Suppressor macrophage (primary cell): ENCODE measurements at regions not wholly inside any gene's neighbourhood (a gene's known extent, or its start where the extent isn't known, plus 50 kb on each side); places are given as distances from the start of the nearest gene placed in this dataset.
"Not testable (repeated sequence)": the region's sequence is repeated elsewhere in the genome, so short reads cannot be mapped to it uniquely, and the experiment has no call there.

Source experiments
- DNase-seq, 4 experiments: peaks; one replicate each; pipeline ENCODE4 v3.0.0-alpha.2; 2020 to 2022

DNA sequence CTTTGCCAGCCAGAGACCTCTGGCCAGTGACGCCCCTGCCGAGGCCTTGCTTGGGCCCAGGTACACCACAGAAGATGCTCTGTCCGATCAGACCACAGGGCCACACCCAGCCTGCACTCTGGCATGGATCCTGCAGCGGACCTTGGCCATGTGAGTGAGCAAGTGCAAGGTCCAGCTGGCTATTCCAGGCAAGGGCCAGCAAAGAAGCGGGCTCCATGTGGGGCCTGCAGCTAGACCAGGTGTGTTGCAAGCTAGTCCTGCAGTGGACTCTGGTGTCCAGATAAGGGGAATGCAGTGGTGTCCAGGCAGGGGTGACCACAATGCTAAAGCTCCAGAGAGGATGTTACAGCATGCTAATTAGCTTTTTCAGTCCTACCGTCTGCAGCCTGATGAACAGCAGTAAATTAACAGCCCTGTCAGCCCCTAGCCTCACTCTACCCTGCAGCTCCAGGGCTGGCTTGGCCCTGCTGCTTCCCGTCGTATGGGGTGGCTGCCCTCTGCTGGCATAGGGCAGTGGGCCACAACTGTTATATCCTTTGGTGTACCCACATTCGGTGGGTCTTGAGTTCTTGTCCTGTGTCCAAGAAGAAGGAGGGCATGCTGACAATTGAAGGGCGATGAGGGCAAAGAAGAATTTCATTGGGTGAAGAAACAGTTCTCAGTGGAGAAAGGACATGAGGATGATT, 284.5 kb upstream of the POU5F2 start:
- no peak for DNase-seq

DNA sequence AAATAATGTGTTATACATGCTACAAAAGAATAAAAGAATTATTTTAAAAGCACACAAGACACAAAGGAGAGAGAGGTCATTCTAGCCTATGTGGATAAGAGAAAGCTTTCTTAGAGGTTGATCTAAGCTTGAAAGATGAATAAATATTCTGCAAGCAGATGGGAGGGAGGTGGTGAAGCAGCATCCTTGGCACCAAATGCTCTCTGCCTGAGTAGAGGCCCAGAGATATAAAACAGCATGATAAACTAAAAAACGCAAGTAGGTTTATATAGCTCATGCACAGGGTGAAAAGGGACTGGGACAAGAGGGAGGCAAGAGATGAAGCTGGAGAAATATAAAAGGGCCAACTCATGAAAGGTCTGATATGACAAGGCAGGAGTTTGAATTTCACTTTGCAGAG, 283.2 kb upstream of the POU5F2 start:
- no peak for DNase-seq

DNA sequence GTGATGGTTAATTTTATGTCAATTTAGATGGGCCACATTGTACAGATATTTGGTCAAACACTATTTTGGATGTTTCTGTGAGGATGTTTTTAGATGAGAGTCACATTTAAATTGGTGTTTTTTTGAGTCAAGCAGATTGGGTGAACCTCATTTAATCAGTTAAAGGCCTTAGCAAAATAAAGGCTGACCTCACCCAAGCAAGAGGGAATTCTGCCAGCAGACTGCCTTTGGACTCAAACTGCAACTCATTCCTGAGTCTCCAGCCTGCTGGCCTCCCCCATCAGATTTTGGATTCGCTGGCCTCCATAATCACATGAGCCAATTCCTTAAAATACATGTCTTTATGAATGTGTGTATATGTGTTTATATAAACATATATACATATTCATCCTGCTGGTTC, 282.7 kb upstream of the POU5F2 start:
- DNase-seq: no peak

DNA sequence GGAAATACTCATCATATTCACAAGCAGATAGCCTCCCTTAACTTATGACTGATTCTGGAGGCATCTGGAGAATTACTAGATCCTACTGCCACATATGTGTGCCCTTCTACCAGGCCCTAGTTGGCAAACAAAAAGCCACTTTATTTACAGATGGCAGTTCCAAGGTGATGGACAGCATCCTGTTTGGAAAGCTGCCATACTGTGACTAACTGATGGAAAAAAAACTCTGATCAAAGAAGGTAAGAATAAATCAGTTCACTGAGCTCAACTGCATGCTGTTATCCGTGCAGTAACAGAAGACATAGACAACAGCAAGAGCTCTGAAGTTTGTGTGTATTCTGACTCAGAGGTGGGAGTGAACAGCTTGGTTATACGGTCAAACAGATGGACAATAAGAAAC, 279.8 kb upstream of the POU5F2 start:
- DNase-seq: no peak

DNA sequence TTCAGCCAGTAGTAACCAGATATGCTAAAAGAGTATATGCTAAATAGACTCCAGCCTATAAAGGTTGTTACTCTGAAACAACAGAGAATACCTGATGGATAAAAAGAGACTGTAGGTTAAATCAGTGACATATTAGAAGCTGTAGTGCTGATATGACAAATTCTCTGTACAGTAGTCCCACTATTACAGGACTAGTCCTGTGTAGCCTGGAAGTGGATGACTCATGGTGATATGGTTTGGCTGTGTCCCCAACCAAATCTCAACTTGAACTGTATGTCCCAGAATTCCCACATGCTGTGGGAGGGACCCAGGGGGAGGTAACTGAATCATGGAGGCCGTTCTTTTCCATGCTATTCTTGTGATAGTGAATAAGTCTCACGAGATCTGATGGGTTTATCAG, 276.2 kb upstream of the POU5F2 start:
- no peak for DNase-seq

DNA sequence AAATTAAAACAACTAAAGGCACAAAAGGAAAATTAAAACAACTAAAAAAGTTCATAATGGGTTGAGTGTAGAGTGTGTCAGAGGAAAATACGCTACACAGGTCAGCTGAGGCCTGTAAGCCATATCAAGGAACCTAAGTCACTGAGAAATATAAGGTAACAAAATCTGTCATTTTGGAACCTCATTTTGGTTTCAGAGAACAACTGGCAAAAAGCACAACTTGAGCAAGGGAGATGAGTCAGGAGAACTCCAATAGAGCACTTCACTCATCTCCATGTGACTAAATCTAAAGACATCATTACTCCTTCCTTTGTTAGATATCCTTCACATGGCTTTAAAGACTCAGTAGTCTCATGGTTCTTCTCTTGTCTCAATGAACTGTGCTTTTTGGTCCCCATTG, 269.4 kb upstream of the POU5F2 start:
- DNase-seq: peak in 2 of 4 experiments; percentile 14 to 24

DNA sequence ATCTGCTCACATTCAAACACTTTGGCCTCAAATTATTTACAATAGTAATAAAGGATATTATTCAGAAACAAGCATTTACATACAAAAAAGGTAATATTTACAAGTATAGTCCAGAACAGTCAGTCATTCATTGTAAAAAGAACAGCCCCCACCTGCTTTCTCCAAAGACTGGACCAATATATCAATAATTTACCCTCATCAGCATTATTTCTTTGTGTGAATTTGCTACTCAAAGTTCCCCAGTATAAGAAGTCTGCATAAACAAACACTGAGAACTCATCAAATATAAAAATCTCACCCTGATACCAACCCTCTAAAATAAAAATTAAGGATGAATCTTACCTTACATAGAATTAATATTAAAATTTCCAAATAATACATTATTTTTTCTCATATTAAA, 267.8 kb upstream of the POU5F2 start:
- DNase-seq: no peak

DNA sequence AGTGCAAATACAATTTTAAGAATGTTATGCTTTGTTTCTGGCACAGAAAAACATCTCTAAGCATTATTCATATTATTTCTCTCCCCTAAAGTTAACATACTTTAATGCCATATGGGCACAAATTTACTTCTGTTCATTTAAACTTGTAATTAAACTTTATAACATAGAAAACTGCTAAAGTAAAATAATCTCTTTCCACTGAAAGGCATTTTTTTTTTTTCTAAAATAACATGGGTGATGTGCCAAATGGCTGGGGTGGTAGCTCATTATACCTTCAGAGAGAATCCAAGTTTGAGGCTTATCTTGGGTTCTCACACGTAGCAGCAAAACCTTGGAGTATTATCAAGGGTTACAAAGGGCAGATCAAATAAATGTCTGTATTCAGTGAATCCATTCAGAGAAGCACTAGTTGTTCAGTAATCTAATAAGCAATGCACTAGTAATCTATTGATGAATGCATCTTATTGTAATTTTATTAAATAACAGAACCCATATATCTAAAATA, 257.6 kb upstream of the POU5F2 start:
- no peak for DNase-seq

DNA sequence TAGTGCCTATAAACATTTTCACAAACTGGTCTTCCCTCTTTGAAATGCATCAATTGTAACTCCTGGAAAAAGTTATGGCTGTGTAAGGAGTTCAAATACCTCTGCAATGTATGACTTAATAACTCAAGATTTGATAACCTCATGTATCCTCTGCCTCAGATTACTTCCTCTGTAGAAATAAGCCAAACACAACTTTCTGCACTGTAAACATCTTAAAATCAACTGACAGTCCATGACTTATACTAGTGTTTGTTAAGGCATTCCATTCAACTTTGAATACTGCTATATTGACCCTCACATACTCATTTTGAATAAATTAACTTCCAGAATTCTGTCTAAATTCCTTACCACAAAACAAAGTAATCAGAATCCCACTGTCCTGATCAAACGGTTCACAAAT, 256.2 kb upstream of the POU5F2 start:
- peak in 1 of 4 experiments; percentile 2 for DNase-seq

DNA sequence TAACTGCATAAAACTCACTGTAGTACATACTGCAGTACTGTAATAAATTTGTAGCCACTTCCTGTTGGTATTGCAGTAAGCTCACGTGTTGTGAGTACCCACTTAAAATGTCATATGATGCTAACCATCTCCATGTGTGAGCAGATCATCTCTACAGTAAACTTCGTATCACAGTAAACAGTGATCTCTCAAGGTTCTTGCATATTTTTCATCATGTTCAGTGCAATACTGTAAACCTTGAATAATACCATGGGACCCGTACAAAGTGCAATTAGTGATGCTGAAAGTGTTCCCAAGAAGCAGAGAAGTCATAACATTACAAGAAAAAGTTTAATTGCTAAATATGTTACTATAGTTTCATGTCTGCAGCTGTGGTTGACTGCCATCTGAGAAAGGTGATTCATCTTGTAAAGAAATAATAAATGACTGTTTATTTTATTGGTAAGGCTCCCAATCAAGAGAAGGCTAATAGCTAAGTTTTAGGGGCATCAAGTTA, 253.8 kb upstream of the POU5F2 start:
- DNase-seq: peak in 3 of 4 experiments; percentile 0 to 47 (median 42)

DNA sequence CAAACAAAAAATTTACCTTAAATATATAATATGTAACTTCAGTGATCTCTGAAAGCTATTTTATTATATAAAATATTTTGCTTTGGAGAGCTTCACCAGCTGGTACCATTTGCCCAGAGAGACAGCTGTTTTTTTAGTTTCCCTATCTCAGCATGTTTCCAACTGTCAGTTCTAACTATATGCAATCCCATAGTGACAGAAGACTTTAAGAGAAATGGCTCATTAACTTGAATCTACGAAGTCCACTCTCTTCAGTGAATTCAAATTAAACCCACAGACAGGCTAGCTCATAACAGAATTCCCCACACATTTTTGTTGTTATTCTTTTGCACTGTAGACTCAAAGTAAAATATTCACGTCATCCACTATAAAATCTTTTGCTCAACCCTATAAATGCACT, 251.8 kb upstream of the POU5F2 start:
- no peak for DNase-seq

DNA sequence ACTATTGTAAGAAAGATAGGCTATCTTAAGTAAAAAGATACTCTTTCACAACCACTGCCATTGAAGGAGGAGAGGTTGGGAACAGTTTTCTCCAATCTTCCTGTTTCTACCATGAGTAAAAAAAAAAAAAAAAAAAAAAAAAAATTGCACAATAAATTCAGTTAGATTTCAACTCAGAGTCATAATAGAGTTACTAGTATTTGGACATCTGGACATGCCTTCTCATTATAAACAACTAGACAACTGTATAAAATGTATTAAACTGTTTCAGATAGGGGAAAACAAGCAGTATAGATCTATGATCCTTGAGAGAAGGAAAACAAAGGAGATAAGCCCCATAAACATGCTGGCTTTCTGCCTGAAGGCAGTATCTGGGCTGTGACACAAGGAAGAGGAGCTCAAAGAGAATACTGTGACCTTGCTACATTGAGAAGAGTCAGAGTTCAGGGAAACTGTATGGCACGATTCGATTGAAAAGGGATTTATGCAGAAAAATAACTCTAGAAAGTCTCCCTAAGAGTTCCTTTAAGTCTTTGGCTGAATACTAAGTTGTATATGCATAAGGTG, 249.2 kb upstream of the POU5F2 start:
- DNase-seq: peak in 3 of 4 experiments; percentile 3 to 30 (median 18)

DNA sequence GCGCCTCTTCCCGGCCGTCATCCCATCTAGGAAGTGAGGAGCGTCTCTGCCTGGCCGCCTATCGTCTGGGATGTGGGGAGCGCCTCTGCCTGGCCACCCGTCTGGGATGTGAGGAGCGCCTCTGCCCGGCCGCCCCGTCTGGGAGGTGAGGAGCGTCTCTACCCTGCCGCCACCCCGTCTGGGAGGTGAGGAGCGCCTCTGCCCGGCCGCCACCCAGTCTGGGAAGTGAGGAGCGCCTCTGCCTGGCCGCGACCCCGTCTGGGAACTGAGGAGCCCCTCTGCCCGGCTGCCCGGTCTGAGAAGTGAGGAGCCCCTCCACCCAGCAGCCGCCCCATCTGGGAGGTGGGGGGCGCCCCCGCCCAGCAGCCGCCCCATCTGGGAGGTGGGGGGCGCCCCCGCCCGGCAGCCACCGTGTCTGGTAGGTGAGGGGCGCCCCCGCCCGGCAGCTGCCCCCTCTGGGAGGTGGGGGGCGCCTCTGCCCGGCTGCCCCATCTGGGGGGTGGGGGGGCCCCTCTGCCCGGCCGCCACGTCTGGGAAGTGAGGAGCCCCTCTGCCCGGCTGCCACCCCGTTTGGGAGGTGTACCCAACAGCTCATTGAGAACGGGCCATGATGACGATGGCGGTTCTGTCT, 244.7 kb upstream of the POU5F2 start:
- DNase-seq: not testable (repeated sequence)

DNA sequence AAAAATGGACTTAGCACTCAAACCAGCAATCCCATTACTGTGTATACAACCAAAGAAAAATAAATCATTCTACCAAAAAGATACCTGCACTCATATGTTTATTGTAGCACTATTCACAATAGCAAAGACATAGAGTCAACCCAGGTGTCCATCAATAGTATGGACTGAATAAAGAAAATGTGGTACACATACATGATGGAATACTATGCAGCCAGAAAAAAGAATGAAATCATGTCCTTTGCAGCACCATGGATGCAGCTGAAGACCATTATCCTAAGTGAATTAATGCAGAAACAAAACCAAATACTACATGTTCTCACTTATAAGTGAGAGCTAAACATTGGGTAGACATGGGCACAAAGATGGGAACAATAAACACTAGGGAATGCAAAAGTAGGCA, 236.8 kb upstream of the POU5F2 start:
- no peak for DNase-seq

DNA sequence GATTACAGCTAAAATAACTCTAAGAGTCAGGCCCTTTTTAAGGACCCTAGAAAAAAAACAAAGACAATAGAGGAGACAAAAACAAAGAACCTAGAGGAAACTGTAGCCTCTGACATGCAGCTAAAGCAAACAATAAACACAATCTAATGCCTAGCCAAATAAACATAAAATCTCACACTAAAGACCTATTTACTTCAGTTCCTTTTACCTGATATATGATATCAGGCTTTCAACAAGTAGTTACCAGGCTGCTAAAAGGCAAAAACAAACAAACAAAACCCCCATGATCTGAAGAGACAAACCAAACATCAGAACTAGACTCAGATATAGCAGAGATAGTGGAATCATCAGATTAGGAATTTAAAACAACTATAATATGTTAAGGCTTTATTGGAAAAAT, 226.5 kb upstream of the POU5F2 start:
- no peak for DNase-seq

DNA sequence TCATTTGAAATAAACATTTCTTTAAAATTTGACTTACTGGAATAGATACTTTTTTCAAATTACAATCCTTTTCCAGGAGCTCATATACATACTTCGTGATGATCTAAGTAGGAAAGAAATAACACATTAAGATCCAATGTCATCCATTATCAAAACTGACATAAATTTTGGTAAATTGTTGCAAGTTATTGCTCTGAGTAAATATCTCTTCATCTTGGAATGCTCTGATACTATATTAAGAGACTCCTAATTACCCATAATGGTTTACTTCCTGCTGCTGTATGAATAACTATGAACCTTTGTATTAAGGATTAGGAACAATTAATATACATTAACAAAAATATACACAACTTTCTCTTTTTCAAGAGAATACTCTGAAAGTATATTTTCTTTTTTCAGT, 223.0 kb upstream of the POU5F2 start:
- no peak for DNase-seq

DNA sequence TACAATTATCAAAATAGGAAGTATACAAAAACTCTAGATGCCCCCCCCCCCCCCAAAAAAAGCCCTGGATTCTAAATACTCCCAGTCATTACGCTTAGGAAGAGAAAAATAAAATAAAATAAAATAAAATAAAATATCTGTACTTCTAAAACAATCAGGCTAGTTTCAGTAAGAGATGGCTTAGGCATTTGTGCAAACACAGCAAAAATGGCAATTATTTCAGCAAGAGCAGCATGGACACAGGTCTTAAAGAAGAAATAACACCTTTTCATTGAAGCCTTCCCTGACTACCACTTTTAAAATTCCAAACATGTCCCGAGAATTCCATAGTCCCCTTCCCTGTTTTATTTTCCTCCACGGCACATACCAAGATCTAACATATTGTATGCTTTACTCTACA, 218.6 kb upstream of the POU5F2 start:
- DNase-seq: no peak

DNA sequence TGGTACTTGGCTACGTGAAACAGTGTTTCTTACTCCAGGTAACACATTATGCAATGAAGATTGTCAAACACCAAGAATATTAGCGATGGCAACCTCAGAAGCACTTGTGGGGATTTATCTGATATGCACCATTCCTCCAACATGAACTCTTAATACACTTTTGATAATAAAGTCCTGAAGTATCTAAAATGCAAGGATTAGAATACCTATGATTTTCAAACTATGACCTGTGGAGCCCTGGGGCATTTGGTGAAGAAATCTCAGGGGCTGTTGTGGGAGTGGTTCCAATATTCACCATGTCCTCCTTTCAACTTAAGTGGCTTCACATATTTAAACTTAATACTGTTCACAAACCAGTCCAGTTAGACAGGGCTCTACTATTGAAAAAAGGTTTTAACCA, 214.6 kb upstream of the POU5F2 start:
- DNase-seq: no peak

DNA sequence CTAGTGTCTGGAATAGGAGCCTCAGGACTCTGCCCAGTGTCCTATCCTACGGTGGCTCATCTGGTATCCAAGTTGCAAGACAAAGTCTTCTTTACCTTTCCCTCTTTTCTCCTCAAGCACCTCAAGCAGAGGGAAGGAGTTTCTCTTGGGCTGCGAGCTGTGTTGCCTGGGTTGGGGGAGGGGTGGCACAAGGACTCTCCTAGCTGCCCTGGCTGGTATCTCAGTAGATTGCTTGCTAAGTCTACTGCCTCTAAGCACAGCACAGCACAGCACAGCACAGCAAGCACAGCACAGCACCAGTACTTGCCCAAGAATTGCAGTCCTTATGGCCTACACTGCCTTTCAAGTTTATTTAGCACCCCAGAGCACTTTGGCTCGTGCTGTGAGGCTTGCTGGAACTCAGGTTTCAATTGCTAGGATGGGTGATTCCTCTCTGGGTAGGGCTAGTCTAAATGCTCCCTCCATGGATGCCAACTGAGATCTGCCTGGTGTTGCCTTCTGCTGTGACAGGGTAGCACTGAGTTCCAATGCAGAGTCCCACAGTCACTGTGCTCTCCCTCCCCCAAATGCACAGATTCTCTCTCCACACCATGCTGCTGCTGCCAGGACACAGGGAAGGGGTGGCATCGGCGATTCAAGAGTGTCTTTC, 213.1 kb upstream of the POU5F2 start:
- no peak for DNase-seq

DNA sequence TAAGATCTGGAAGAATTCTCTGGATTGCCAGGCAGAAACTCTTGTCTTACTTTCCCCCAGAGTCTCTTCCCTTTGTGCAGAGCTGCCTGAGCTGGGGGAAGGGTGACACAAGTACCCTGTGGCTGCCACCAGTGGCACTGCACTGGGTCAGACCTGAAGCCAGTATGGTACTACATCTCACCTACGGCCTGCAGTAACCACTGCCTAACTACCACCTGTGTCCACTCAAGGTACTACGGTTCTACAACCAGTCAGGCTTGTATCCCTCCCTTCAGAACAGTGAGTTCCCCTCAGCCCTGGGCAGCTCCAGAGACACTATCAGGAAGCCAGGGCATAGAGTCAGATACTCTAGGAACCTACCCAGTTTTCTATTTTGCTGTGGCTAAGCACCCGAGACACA, 212.0 kb upstream of the POU5F2 start:
- no peak for DNase-seq

DNA sequence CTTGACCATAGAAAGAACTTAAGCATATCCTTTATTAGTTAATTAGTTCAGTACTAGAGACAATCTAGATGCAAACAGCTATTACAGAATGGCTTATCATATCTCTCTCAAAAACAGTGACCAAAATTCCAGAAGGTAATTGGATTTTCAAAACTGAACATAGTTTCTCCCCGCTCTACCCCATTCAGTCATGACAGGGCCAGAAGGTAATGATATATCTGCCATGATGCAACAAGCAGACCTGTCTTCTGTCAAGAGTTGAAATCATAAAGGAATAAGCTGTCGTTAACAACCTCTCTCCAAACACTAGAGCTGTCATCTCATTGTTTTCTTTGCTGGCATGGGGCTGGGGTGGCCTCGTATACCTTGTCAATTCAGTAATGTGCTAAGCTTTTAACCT, 200.5 kb upstream of the POU5F2 start:
- no peak for DNase-seq

DNA sequence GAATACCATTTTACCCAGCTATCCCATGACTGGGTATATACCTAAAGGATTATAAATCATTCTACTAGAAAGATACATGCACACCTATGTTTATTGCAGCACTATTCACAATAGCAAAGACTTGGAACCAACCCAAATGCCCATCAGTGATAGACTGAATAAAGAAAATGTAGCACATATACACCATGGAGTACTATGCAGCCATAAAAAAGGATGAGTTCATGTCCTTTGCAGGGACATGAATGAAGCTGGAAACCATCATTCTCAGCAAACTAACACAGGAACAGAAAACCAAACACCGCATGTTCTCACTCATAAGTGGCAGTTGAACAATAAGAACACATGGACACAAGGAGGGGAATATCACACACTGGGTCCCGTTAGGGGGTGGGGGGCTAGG, 191.9 kb upstream of the POU5F2 start:
- DNase-seq: not testable (repeated sequence)

DNA sequence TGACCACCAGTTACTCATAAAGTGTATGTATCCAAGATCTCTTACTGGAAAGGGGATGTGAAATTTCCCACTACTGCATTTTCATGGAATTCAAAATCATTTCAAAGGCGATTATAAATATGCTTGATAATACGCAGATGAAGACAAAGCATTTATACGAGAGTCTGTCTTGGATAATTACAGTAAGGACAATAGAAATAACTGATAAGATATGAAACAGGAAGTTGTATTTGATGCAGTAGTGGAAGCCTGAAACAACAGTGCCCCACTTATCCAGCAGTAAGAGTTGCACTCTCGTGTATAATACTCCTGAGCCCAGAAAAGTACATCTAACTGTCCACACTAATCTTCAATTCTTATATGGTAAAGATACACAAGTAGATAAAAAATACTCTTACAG, 188.7 kb upstream of the POU5F2 start:
- DNase-seq: no peak

DNA sequence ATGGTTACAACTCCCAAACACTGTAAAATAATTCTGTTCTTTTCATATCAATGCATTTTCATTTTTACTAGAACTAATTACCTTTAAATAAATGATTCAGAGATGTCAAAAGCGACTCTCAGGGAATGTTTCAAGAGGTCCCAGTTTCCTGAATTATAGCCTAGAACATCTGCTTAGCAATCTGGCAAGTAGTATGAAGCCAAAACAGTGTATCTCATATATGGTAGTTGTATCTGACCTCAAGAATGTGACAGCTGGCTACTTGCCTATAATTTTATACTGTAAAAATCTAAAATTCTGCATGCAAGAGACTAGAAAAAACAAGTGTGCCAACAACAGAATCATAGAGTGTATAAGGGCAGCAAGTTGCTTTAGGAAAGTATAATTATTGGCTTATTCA, 187.7 kb upstream of the POU5F2 start:
- DNase-seq: no peak
